GM13976 (cell line): ENCODE measurements at regions not wholly inside any gene's neighbourhood (a gene's known extent, or its start where the extent isn't known, plus 50 kb on each side); places are given as distances from the start of the nearest gene placed in this dataset.

Experiments
- DNase-seq: peaks from one replicate; pipeline ENCODE4 v3.0.0; 2012; ENCODE audit warnings: low spot score
- CTCF ChIP-seq: IDR thresholded peaks from 2 replicates; pipeline ENCODE4 v1.5.1; 2012; ENCODE audit warnings: borderline replicate concordance, mild to moderate bottlenecking; ENCODE audit not compliant: insufficient read depth; ENCODE audit errors: extremely low read depth, missing control alignments, control extremely low read depth
- in situ Hi-C: fragments of 300-500 bp; cut with MboI; formaldehyde crosslinking; loops from one replicate; pipeline ENCODE4 v1.12.0; 2022; ENCODE audit warnings: low sequenced_read_pairs, mixed read lengths, inconsistent platforms; ENCODE audit not compliant: unreplicated experiment

- TF ChIP-seq CTCF = no peak
- in situ Hi-C loops = no loop called here
- DNase-seq = no peak
Measured at GRCh38 chr7:18268571-18268970, 227.0 kb upstream of the HDAC9 start.

- no peak for DNase-seq
- in situ Hi-C loops = no loop called here
- TF ChIP-seq CTCF = no peak
Measured at GRCh38 chr7:18276380-18276779, 219.2 kb upstream of the HDAC9 start.

GRCh38 chr7:18278316-18278715 is 217.2 kb upstream of the HDAC9 start:
- DNase-seq = no peak
- in situ Hi-C loops = no loop called here
- TF ChIP-seq CTCF = no peak

DNA sequence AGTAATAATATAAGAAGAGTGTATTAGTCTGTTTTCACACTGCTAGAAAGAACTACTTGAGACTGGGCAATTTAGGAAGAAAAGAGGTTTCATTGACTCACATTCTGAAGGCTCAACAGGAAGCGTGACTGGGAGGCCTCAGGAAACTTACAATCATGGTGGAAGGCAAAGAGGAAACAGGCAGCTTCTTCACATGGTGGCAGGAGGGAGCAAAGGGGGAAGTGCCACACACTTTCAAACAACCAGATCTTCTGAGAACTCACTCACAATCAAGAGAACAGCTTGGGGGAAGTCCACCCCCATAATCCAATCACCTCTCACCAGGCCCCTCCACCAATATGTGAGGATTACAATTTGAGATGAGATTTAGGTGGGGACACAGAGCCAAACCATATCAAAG is 212.5 kb upstream of the HDAC9 start:
- DNase-seq = no peak
- no peak for TF ChIP-seq CTCF
- in situ Hi-C loops = no loop called here

DNA sequence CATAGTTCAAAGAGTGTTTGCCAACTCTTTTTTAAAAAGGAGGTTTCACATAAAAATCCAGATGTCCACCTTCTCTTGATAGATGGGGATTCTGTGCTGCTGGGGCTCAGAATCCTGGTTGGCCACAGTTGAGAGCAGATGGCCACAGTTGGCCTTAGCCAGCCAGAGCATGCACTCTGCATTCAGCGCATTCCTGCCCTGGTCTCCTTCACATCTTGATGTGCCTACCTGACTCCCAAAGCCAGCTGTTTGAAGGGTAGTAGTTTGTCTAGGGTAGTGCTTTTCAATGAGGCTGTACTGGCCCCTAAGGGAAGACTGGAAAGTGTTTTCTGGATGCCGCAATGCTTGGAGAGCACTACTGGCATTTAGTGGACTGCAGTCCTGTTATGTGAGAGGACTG is 208.1 kb upstream of the HDAC9 start:
- no peak for DNase-seq
- in situ Hi-C loops = no loop called here
- no peak for TF ChIP-seq CTCF

DNA sequence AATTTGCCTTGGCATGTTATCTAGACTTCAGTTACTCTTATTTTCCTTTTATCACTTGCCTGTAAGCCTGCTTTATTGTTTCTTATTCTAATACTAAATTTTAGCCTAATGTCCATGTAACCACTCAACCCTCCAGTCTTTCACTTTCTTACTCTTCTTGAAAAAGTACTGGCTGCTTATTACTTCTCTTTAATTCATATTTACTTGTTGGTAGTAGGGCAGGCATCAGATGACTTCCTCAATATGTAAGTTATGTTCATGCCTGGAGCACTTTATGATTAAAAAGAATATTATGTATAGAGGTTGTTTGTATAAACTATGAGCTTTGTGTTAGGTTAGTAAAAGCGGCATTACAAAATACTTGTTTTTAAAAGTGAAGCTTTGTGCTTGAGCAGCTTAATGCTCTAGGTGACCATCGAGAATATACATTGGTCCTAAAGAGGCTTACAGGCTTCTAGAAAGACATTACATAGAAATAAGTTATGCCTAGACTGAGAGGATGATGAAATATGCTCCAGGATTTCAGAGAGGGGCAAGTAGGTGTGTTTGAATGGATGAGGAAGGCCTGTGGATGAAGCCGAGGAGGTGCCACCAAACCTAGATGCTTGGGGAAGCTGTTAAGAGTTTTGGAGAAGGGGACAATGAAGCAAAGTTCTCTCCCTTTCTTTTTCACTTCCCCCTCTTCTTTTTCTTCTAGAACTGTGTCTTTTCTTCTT is 207.1 kb upstream of the HDAC9 start:
- no peak for TF ChIP-seq CTCF
- DNase-seq = no peak
- in situ Hi-C loops = no loop called here
